H1 (cell line): ENCODE measurements at regions not wholly inside any gene's neighbourhood (a gene's known extent, or its start where the extent isn't known, plus 50 kb on each side); places are given as distances from the start of the nearest gene placed in this dataset.

Source experiments
- CTCF ChIA-PET: fragments of 300-600 bp; sonication (Branson Sonifier 250); formaldehyde crosslinking; loops from one replicate; lab custom pipeline; 2021; ENCODE audit not compliant: partially characterized antibody; lab: Charles Lee
- POLR2A ChIA-PET: fragments of 300-600 bp; sonication (Branson Sonifier 250); formaldehyde crosslinking; loops from one replicate; lab custom pipeline; 2021; ENCODE audit warnings: inconsistent platforms; ENCODE audit not compliant: partially characterized antibody; lab: Charles Lee
- DNase-seq, 2 experiments: peaks; one replicate each; pipeline versions ENCODE4 v3.0.0 to v3.0.0-alpha.2; 2010 to 2022; ENCODE audit warnings: low spot score in 2 of 2, low read depth in 1 of 2, mixed read lengths in 1 of 2
- FAIRE-seq: peaks from 2 replicates; lab custom pipeline; 2011; peaks lifted over from hg19 to GRCh38; lab: Jason Lieb, UNC
- H2AFZ ChIP-seq: 2 replicates; pipeline ENCODE4 v1.8.1; 2012; ENCODE audit warnings: low read length, inconsistent platforms
- H2AK5ac ChIP-seq: 2 replicates; pipeline ENCODE4 v1.6.1; 2013; ENCODE audit warnings: low read depth, low read length
- H2BK120ac ChIP-seq: replicated peaks from 2 replicates; pipeline ENCODE3; 2013; ENCODE audit warnings: low read depth, low read length, inconsistent platforms
- H2BK12ac ChIP-seq: 2 replicates; pipeline ENCODE4 v1.6.1; 2013; ENCODE audit warnings: low read depth, low read length
- H2BK15ac ChIP-seq: 2 replicates; pipeline ENCODE4 v1.6.1; 2013; ENCODE audit warnings: low read length
- H2BK20ac ChIP-seq: 2 replicates; pipeline ENCODE4 v1.6.1; 2013; ENCODE audit warnings: low read length
- H2BK5ac ChIP-seq: 2 replicates; pipeline ENCODE4 v1.6.1; 2013; ENCODE audit warnings: low read depth, low read length
- H3K14ac ChIP-seq: 2 replicates; pipeline ENCODE4 v1.6.1; 2013; ENCODE audit warnings: inconsistent platforms; ENCODE audit not compliant: insufficient read length
- H3K18ac ChIP-seq: 2 replicates; pipeline ENCODE4 v1.6.1; 2013; ENCODE audit warnings: low read length; ENCODE audit errors: extremely low read depth
- H3K23ac ChIP-seq: 2 replicates; pipeline ENCODE4 v1.6.1; 2013; ENCODE audit warnings: inconsistent platforms; ENCODE audit not compliant: insufficient read length
- H3K23me2 ChIP-seq: 2 replicates; pipeline ENCODE4 v1.6.1; 2013; ENCODE audit warnings: low read depth, low read length
- H3K27ac ChIP-seq: 2 replicates; pipeline ENCODE4 v1.6.1; 2011; ENCODE audit warnings: low read depth, low read length, inconsistent platforms
- H3K27me3 ChIP-seq, 4 experiments: replicated peaks in 1 of 4; 1 replicate in 1 of 4; 2 replicates in 3 of 4; pipeline versions ENCODE4 v1.6.1 to v1.8.1; 2011 to 2013; ENCODE audit warnings: low read length in 3 of 4, mild to moderate bottlenecking in 3 of 4, inconsistent platforms in 2 of 4, mixed read lengths in 2 of 4, moderate library complexity in 1 of 4; ENCODE audit not compliant: control insufficient read depth in 3 of 4, insufficient read depth in 3 of 4; ENCODE audit errors: extremely low read depth in 1 of 4
- H3K36me3 ChIP-seq, 4 experiments: 2 replicates each; pipeline versions ENCODE4 v1.6.1 to v1.8.1; 2011 to 2013; ENCODE audit warnings: mild to moderate bottlenecking in 4 of 4, low read length in 3 of 4, moderate library complexity in 2 of 4, control low read depth in 1 of 4, inconsistent platforms in 1 of 4; ENCODE audit not compliant: insufficient read depth in 4 of 4, control insufficient read depth in 2 of 4
- H3K4ac ChIP-seq: replicated peaks from 2 replicates; pipeline ENCODE3; 2013; ENCODE audit warnings: low read length, low read depth, mixed read lengths, inconsistent platforms; ENCODE audit not compliant: insufficient read length
- H3K4me1 ChIP-seq, 4 experiments: replicated peaks in 1 of 4; 1 replicate in 1 of 4; 2 replicates in 3 of 4; pipeline versions ENCODE4 v1.6.1 to v1.8.1; 2011 to 2013; ENCODE audit warnings: low read length in 3 of 4, inconsistent platforms in 2 of 4, mixed read lengths in 1 of 4; ENCODE audit not compliant: insufficient read depth in 4 of 4, control insufficient read depth in 3 of 4
- H3K4me2 ChIP-seq, 2 experiments: 2 replicates each; pipeline versions ENCODE4 v1.6.1 to v1.8.1; 2011 to 2013; ENCODE audit warnings: low read depth in 2 of 2, low read length in 2 of 2, control low read depth in 1 of 2, inconsistent platforms in 1 of 2, mild to moderate bottlenecking in 1 of 2; ENCODE audit not compliant: insufficient read depth in 1 of 2
- H3K4me3 ChIP-seq, 4 experiments: fragments of 200-600, 300-600 bp in 1 of 4; sonication (generic), shearing (Covaris generic), sonication (Bioruptor Twin) in 1 of 4; 2 replicates each; pipeline versions ENCODE4 v1.5.1 to v1.8.1; 2011 to 2016; ENCODE audit warnings: low read length in 4 of 4, low read depth in 3 of 4, control low read depth in 2 of 4, inconsistent platforms in 2 of 4, mild to moderate bottlenecking in 2 of 4, mixed read lengths in 1 of 4, moderate library complexity in 1 of 4; ENCODE audit not compliant: insufficient read depth in 2 of 4; ENCODE audit errors: extremely low read depth in 1 of 4
- H3K56ac ChIP-seq: replicated peaks from 2 replicates; pipeline ENCODE3; 2013; ENCODE audit warnings: low read depth, mild to moderate bottlenecking, mixed read lengths, low read length, inconsistent platforms; ENCODE audit not compliant: insufficient read length
- H3K79me1 ChIP-seq: 2 replicates; pipeline ENCODE4 v1.6.1; 2013; ENCODE audit warnings: low read depth, low read length, control low read depth
- H3K79me2 ChIP-seq, 2 experiments: 2 replicates each; pipeline versions ENCODE4 v1.6.1 to v1.8.1; 2012 to 2013; ENCODE audit warnings: low read length in 2 of 2, mild to moderate bottlenecking in 2 of 2, inconsistent platforms in 1 of 2; ENCODE audit not compliant: insufficient read depth in 2 of 2, control insufficient read depth in 1 of 2
- H3K9ac ChIP-seq, 4 experiments: replicated peaks in 1 of 4; 1 replicate in 1 of 4; 2 replicates in 3 of 4; pipeline versions ENCODE4 v1.6.1 to v1.8.1; 2011 to 2013; ENCODE audit warnings: low read depth in 3 of 4, low read length in 3 of 4, control low read depth in 2 of 4, mild to moderate bottlenecking in 2 of 4, moderate library complexity in 2 of 4, inconsistent platforms in 1 of 4; ENCODE audit errors: extremely low read depth in 1 of 4
- H3K9me3 ChIP-seq, 2 experiments: 2 replicates each; pipeline versions ENCODE4 v1.6.1 to v1.8.1; 2012 to 2013; ENCODE audit warnings: mild to moderate bottlenecking in 2 of 2, moderate library complexity in 2 of 2, control low read depth in 1 of 2, inconsistent platforms in 1 of 2, low read depth in 1 of 2, low read length in 1 of 2, mixed read lengths in 1 of 2; ENCODE audit not compliant: insufficient read depth in 2 of 2
- H4K20me1 ChIP-seq, 2 experiments: replicated peaks in 1 of 2; 2 replicates each; pipeline versions ENCODE3 to v1.8.1; 2011 to 2013; ENCODE audit warnings: inconsistent platforms in 2 of 2, low read length in 2 of 2, mild to moderate bottlenecking in 1 of 2; ENCODE audit not compliant: insufficient read depth in 2 of 2, control insufficient read depth in 1 of 2
- H4K5ac ChIP-seq: 2 replicates; pipeline ENCODE4 v1.6.1; 2013; ENCODE audit warnings: low read length, low read depth, mixed read lengths, inconsistent platforms; ENCODE audit not compliant: insufficient read length
- H4K8ac ChIP-seq: 2 replicates; pipeline ENCODE4 v1.8.0; 2013; ENCODE audit warnings: mild to moderate bottlenecking, moderate library complexity, low read length, inconsistent platforms; ENCODE audit not compliant: insufficient read depth; ENCODE audit errors: extremely low read depth
- H4K91ac ChIP-seq: replicated peaks from 2 replicates; pipeline ENCODE3; 2013; ENCODE audit warnings: low read length, mixed read lengths, inconsistent platforms; ENCODE audit not compliant: insufficient read length
- ASH2L ChIP-seq: fragments of 200-600, 300-600 bp; sonication (generic); IDR thresholded peaks from one replicate; pipeline ENCODE4 v1.7.1; 2017; ENCODE audit warnings: low read length
- BRCA1 ChIP-seq: IDR thresholded peaks from 2 replicates; pipeline ENCODE4 v1.6.1; 2012; ENCODE audit warnings: low read depth, low read length, improper control_type of control experiment
- CEBPB ChIP-seq: IDR thresholded peaks from 2 replicates; pipeline ENCODE4 v1.6.1; 2012; ENCODE audit warnings: low read depth, low read length
- CHD2 ChIP-seq: IDR thresholded peaks from 2 replicates; pipeline ENCODE4 v1.6.1; 2012; ENCODE audit warnings: low read length, improper control_type of control experiment
- E2F6 ChIP-seq: IDR thresholded peaks from 2 replicates; pipeline ENCODE4 v1.6.1; 2012; ENCODE audit warnings: inconsistent platforms
- EGR1 ChIP-seq: IDR thresholded peaks from 2 replicates; pipeline ENCODE4 v1.6.1; 2011; ENCODE audit warnings: low read depth, low read length, borderline replicate concordance
- MAX ChIP-seq: IDR thresholded peaks from 2 replicates; pipeline ENCODE4 v1.6.1; 2012; ENCODE audit warnings: inconsistent platforms
- NRF1 ChIP-seq: IDR thresholded peaks from 2 replicates; pipeline ENCODE4 v1.6.1; 2011; ENCODE audit warnings: mild to moderate bottlenecking, low read depth, low read length, improper control_type of control experiment
- PHF8 ChIP-seq: fragments of 200-600 bp; sonication (generic); conservative IDR thresholded peaks from 2 replicates; pipeline ENCODE4 v1.7.1; 2012; ENCODE audit warnings: low read depth, mild to moderate bottlenecking, inconsistent platforms, low read length, moderate library complexity
- RAD21 ChIP-seq, 2 experiments: IDR thresholded peaks in 1 of 2; conservative IDR thresholded peaks in 1 of 2; 2 replicates each; pipeline ENCODE4 v1.6.1; 2011; ENCODE audit warnings: low read depth in 2 of 2, low read length in 2 of 2, improper control_type of control experiment in 1 of 2, inconsistent platforms in 1 of 2, mild to moderate bottlenecking in 1 of 2, moderate library complexity in 1 of 2
- RFX5 ChIP-seq: IDR thresholded peaks from 2 replicates; pipeline ENCODE4 v1.6.1; 2011; ENCODE audit warnings: low read depth, low read length, improper control_type of control experiment, borderline replicate concordance
- SP2 ChIP-seq: IDR thresholded peaks from 2 replicates; pipeline ENCODE4 v1.6.1; 2012; ENCODE audit warnings: mild to moderate bottlenecking, low read length, inconsistent platforms
- TEAD4 ChIP-seq: IDR thresholded peaks from 2 replicates; pipeline ENCODE4 v1.6.1; 2012; ENCODE audit warnings: low read depth, low read length, inconsistent platforms, mixed read lengths
- WGBS, 2 experiments: shearing (Covaris generic) in 1 of 2; methylation state at CpG; one replicate each; pipeline versions ENCODE4 v1.1.6 to v1.1.7; 2013 to 2015; ENCODE audit warnings: low lambda C conversion rate in 2 of 2, mixed read lengths in 2 of 2, inconsistent platforms in 1 of 2, low coverage in 1 of 2, missing lambda C conversion rate in 1 of 2; ENCODE audit not compliant: insufficient replicate concordance in 2 of 2, insufficient coverage in 1 of 2, insufficient read length in 1 of 2; ENCODE audit errors: extremely low coverage in 1 of 2, missing lambda C conversion rate in 1 of 2; 5-methylcytosine and 5-hydroxymethylcytosine counted together
- TF ChIP-seq, protein P1 (sequence below): IDR thresholded peaks from 2 replicates; pipeline ENCODE4 v1.6.1; 2011; ENCODE audit warnings: low read depth, mild to moderate bottlenecking, low read length; ENCODE audit not compliant: insufficient read depth

DNA sequence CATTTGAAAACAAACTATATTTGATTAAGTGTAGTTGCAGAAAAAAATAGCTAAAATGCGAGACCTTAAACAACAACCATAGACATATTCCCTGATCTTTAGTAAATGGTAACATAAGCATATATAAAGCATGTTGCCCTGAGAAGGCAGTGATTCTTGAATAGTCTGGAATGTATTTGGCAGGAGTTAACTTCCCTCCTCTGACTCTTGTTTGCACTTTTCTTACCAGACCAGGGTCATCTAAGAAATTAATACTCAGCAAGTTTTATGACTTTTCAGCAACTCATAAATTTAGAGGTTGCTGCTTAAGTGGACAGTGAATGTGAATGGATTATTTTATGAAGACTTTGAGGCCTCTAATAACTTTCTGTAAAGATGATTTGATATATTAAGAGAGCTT lies 55.3 kb upstream of the NUDT12 start:
- ChIA-PET POLR2A (no interaction called here), CTCF (interaction anchor here (0.9 to 1.7 kb wide), 2 partner anchors 30 to 36 kb away, joined by 3 to 4 read pairs; no protein-coding TSS in a partner anchor)
- Histone ChIP-seq H2BK120ac (no peak overlapping the region), H3K9me3 (no peaks in the 10 kb centered on the region), H2AK5ac (no peak overlapping the region), H3K18ac (no peak overlapping the region), H2BK5ac (no peak overlapping the region), H3K4ac (no peak overlapping the region), H3K23me2 (no peaks in the 10 kb centered on the region), H3K27ac (no peak overlapping the region), H3K4me1 (peaks cover 0 to 7% (median 0%) of the 10 kb centered on the region in 4 experiments; a peak in 2 of 7 replicates), H4K91ac (no peak overlapping the region), H3K4me3 (no peak overlapping the region), H3K79me2 (no peaks in the 10 kb centered on the region), H4K20me1 (no peaks in the 10 kb centered on the region), H2AFZ (no peak overlapping the region), H3K36me3 (no peaks in the 10 kb centered on the region), H4K8ac (no peak overlapping the region), H3K9ac (no peak overlapping the region), H3K79me1 (no peaks in the 10 kb centered on the region), H3K4me2 (no peak overlapping the region), H3K56ac (no peak overlapping the region), H3K27me3 (no peaks in the 10 kb centered on the region), H2BK12ac (no peak overlapping the region), H3K14ac (no peak overlapping the region), H3K23ac (no peak overlapping the region), H4K5ac (no peak overlapping the region), H2BK15ac (no peak overlapping the region), H2BK20ac (no peak overlapping the region)
- DNase-seq (no peak), FAIRE-seq (no peak)
- WGBS, 2 experiments = 96% methylated on average over 1 of the region's 1 CpG; no CpG with 5 or more reads in 1 of the 2 experiments
- TF ChIP-seq CHD2 (no peak), CEBPB (no peak), SP2 (no peak), EGR1 (no peak), BRCA1 (no peak), E2F6 (no peak), RAD21 (IDR thresholded peaks at IDR 0.05 in 1 of 2, conservative IDR thresholded peaks at IDR 0.05 in 1 of 2; ENCODE audit: low read depth in 2 of 2, low read length in 2 of 2) (no peak), PHF8 (no peak), NRF1 (no peak), MAX (no peak), RFX5 (no peak), ASH2L (no peak), TEAD4 (no peak)
- TF ChIP-seq, protein P1, sequence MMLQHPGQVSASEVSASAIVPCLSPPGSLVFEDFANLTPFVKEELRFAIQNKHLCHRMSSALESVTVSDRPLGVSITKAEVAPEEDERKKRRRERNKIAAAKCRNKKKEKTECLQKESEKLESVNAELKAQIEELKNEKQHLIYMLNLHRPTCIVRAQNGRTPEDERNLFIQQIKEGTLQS = no peak
